ENCODE measurements at regions not wholly inside any gene's neighbourhood (a gene's known extent, or its start where the extent isn't known, plus 50 kb on each side); places are given as distances from the start of the nearest gene placed in this dataset.

GRCh38 chr16:9231039-9231438 is 139.6 kb downstream of the HAPSTR1 start:
- Mint-ChIP-seq H3K4me1 (peaks cover 13% of the 10 kb centered on the region; the same call in 2 of the 3 replicates), H3K9me3 (no peaks in the 10 kb centered on the region), H3K27me3 (ENCODE audit: insufficient read depth, low read depth, poor library complexity) (peaks cover 7% of the 10 kb centered on the region), H3K27ac (no peak overlapping the region), H3K4me3 (no peak overlapping the region), H3K36me3 (ENCODE audit: low read depth) (no peaks in the 10 kb centered on the region)
- no peaks in the 10 kb centered on the region for H3F3A ChIP-seq (replicated peaks; ENCODE audit: low read depth)
- ATAC-seq (no peak), DNase-seq (ENCODE audit: low spot score) (no peak)
- H3K4me3 ChIP-seq: no peak overlapping the region
- TF ChIP-seq ZNF114 (CRISPR knock-in tag; IDR thresholded peaks at IDR 0.05) (no peak), ZNF331 (CRISPR knock-in tag; IDR thresholded peaks at IDR 0.05; ENCODE audit: low read depth) (no peak), EZH2 (IDR thresholded peaks at IDR 0.05; ENCODE audit: low read depth, unreplicated experiment) (no peak), EZH2phosphoT487 (IDR thresholded peaks at IDR 0.05; ENCODE audit: unreplicated experiment) (no peak), ZNF462 (CRISPR knock-in tag; IDR thresholded peaks at IDR 0.05) (no peak), STAT1 (IDR thresholded peaks at IDR 0.05; ENCODE audit: unreplicated experiment) (no peak), NANOG (IDR thresholded peaks at IDR 0.05; ENCODE audit: borderline replicate concordance) (no peak), CREB1 (CRISPR knock-in tag; IDR thresholded peaks at IDR 0.05; ENCODE audit: low read depth) (no peak), POLR2AphosphoS5 (IDR thresholded peaks at IDR 0.05; ENCODE audit: low read depth) (no peak), JUNB (IDR thresholded peaks at IDR 0.05; ENCODE audit: unreplicated experiment) (no peak)
- TF ChIP-seq, protein P1, sequence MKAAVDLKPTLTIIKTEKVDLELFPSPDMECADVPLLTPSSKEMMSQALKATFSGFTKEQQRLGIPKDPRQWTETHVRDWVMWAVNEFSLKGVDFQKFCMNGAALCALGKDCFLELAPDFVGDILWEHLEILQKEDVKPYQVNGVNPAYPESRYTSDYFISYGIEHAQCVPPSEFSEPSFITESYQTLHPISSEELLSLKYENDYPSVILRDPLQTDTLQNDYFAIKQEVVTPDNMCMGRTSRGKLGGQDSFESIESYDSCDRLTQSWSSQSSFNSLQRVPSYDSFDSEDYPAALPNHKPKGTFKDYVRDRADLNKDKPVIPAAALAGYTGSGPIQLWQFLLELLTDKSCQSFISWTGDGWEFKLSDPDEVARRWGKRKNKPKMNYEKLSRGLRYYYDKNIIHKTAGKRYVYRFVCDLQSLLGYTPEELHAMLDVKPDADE (IDR thresholded peaks at IDR 0.05): no peak
- TF ChIP-seq, protein P2, sequence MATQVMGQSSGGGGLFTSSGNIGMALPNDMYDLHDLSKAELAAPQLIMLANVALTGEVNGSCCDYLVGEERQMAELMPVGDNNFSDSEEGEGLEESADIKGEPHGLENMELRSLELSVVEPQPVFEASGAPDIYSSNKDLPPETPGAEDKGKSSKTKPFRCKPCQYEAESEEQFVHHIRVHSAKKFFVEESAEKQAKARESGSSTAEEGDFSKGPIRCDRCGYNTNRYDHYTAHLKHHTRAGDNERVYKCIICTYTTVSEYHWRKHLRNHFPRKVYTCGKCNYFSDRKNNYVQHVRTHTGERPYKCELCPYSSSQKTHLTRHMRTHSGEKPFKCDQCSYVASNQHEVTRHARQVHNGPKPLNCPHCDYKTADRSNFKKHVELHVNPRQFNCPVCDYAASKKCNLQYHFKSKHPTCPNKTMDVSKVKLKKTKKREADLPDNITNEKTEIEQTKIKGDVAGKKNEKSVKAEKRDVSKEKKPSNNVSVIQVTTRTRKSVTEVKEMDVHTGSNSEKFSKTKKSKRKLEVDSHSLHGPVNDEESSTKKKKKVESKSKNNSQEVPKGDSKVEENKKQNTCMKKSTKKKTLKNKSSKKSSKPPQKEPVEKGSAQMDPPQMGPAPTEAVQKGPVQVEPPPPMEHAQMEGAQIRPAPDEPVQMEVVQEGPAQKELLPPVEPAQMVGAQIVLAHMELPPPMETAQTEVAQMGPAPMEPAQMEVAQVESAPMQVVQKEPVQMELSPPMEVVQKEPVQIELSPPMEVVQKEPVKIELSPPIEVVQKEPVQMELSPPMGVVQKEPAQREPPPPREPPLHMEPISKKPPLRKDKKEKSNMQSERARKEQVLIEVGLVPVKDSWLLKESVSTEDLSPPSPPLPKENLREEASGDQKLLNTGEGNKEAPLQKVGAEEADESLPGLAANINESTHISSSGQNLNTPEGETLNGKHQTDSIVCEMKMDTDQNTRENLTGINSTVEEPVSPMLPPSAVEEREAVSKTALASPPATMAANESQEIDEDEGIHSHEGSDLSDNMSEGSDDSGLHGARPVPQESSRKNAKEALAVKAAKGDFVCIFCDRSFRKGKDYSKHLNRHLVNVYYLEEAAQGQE (IDR thresholded peaks at IDR 0.05; ENCODE audit: unreplicated experiment): no peak
- TF ChIP-seq, protein P3, sequence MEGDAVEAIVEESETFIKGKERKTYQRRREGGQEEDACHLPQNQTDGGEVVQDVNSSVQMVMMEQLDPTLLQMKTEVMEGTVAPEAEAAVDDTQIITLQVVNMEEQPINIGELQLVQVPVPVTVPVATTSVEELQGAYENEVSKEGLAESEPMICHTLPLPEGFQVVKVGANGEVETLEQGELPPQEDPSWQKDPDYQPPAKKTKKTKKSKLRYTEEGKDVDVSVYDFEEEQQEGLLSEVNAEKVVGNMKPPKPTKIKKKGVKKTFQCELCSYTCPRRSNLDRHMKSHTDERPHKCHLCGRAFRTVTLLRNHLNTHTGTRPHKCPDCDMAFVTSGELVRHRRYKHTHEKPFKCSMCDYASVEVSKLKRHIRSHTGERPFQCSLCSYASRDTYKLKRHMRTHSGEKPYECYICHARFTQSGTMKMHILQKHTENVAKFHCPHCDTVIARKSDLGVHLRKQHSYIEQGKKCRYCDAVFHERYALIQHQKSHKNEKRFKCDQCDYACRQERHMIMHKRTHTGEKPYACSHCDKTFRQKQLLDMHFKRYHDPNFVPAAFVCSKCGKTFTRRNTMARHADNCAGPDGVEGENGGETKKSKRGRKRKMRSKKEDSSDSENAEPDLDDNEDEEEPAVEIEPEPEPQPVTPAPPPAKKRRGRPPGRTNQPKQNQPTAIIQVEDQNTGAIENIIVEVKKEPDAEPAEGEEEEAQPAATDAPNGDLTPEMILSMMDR (conservative IDR thresholded peaks at IDR 0.05; ENCODE audit: low read depth in 2 of 2): no peak
- H3K27me3 ChIP-seq (ENCODE audit: insufficient read depth): no peaks in the 10 kb centered on the region
- no peaks in the 10 kb centered on the region for H3K79me2 ChIP-seq (replicated peaks; ENCODE audit: insufficient read depth)
- no peak overlapping the region for H2AFZ ChIP-seq
- H3K9me2 ChIP-seq (ENCODE audit: insufficient read depth): no peaks in the 10 kb centered on the region
- H3K4me1 ChIP-seq (ENCODE audit: insufficient read depth): peaks cover 14% of the 10 kb centered on the region
- H3K4me2 ChIP-seq: no peak overlapping the region
- no peaks in the 10 kb centered on the region for H3K36me3 ChIP-seq (ENCODE audit: insufficient read depth)
- no peaks in the 10 kb centered on the region for H4K20me1 ChIP-seq (replicated peaks; ENCODE audit: insufficient read depth)
- no peak overlapping the region for H3K27ac ChIP-seq (ENCODE audit: low read depth)
